Lower lobe of right lung (tissue), 2 donors: ENCODE measurements at regions not wholly inside any gene's neighbourhood (a gene's known extent, or its start where the extent isn't known, plus 50 kb on each side); places are given as distances from the start of the nearest gene placed in this dataset.
A peak's percentile ranks its signal among the peaks of the same experiment; 100 is the strongest.

Experiments used
- ATAC-seq, 2 donors: fragments of 200-7000 bp; cut with Tn5 transposase; one replicate each; pipeline ENCODE4 v1.9.1; 2020 to 2022; ENCODE audit warnings: mild to moderate bottlenecking in 2 of 2, moderate library complexity in 2 of 2
- DNase-seq: peaks from one replicate; pipeline ENCODE4 v3.0.0-alpha.2; 2020
- H3K27ac ChIP-seq: fragments of 200-600 bp; one replicate; pipeline ENCODE4 v1.8.0; 2022
- H3K27me3 ChIP-seq: fragments of 200-600 bp; one replicate; pipeline ENCODE4 v1.8.0; 2022; ENCODE audit warnings: low read depth
- H3K36me3 ChIP-seq: fragments of 200-600 bp; one replicate; pipeline ENCODE4 v1.8.0; 2022; ENCODE audit warnings: mild to moderate bottlenecking
- H3K4me1 ChIP-seq: fragments of 200-600 bp; one replicate; pipeline ENCODE4 v1.8.0; 2022
- H3K4me3 ChIP-seq: fragments of 200-600 bp; one replicate; pipeline ENCODE4 v1.8.0; 2022; ENCODE audit warnings: mild to moderate bottlenecking
- H3K9me3 ChIP-seq: fragments of 200-600 bp; one replicate; pipeline ENCODE4 v1.8.0; 2022
- CTCF ChIP-seq: fragments of 200-600 bp; IDR thresholded peaks from one replicate; pipeline ENCODE4 v1.8.0; 2022; ENCODE audit warnings: antibody characterized with exemption, mild to moderate bottlenecking
- intact Hi-C: fragments of 100-400 bp; cut with DNase I; formaldehyde crosslinking; loops from one replicate; pipeline ENCODE4 v1.11.0; 2022
- donor health status: DM: no; HTN: yes; CAD: no; lungs with severe emphysema.

- ATAC-seq = no peak
- intact Hi-C loops = no loop called here
- H3K4me3 ChIP-seq = no peak overlapping the region
- TF ChIP-seq CTCF = no peak
- no peaks in the 10 kb centered on the region for H3K4me1 ChIP-seq
- no peaks in the 10 kb centered on the region for H3K27me3 ChIP-seq
- DNase-seq = no peak
- no peak overlapping the region for H3K27ac ChIP-seq
- no peaks in the 10 kb centered on the region for H3K9me3 ChIP-seq
- no peaks in the 10 kb centered on the region for H3K36me3 ChIP-seq
Measured at GRCh38 chr5:77569409-77569808, 69.1 kb downstream of the OTP start.

GRCh38 chr5:77568555-77568954 is 70.0 kb downstream of the OTP start:
- ATAC-seq (no peak), DNase-seq (no peak)
- no peaks in the 10 kb centered on the region for H3K9me3 ChIP-seq
- no peak for TF ChIP-seq CTCF
- H3K27me3 ChIP-seq = no peaks in the 10 kb centered on the region
- H3K4me1 ChIP-seq = no peaks in the 10 kb centered on the region
- intact Hi-C loops = no loop called here
- no peak overlapping the region for H3K4me3 ChIP-seq
- no peak overlapping the region for H3K27ac ChIP-seq
- H3K36me3 ChIP-seq = no peaks in the 10 kb centered on the region

GRCh38 chr5:77568082-77568481 is 70.4 kb downstream of the OTP start:
- intact Hi-C loops = no loop called here
- H3K36me3 ChIP-seq = no peaks in the 10 kb centered on the region
- no peaks in the 10 kb centered on the region for H3K27me3 ChIP-seq
- no peak for DNase-seq
- ATAC-seq = no peak
- H3K27ac ChIP-seq = no peak overlapping the region
- TF ChIP-seq CTCF = no peak
- H3K4me3 ChIP-seq = no peak overlapping the region
- no peaks in the 10 kb centered on the region for H3K4me1 ChIP-seq
- H3K9me3 ChIP-seq = no peaks in the 10 kb centered on the region

GRCh38 chr5:77563475-77563874 is 71.4 kb upstream of the WDR41 start:
- TF ChIP-seq CTCF = no peak
- DNase-seq (no peak), ATAC-seq (no peak)
- intact Hi-C loops = no loop called here
- Histone ChIP-seq H3K36me3 (no peaks in the 10 kb centered on the region), H3K27ac (no peak overlapping the region), H3K27me3 (no peaks in the 10 kb centered on the region), H3K4me1 (no peaks in the 10 kb centered on the region), H3K9me3 (no peaks in the 10 kb centered on the region), H3K4me3 (no peak overlapping the region)

- no peak for ATAC-seq
- Histone ChIP-seq H3K4me3 (no peak overlapping the region), H3K9me3 (no peaks in the 10 kb centered on the region), H3K27me3 (no peaks in the 10 kb centered on the region), H3K4me1 (no peaks in the 10 kb centered on the region), H3K27ac (no peak overlapping the region), H3K36me3 (no peaks in the 10 kb centered on the region)
- no peak for DNase-seq
- intact Hi-C loops = no loop called here
- no peak for TF ChIP-seq CTCF
Measured at GRCh38 chr5:77561965-77562364, 69.8 kb upstream of the WDR41 start.

GRCh38 chr5:77560677-77561263 is 68.7 kb upstream of the WDR41 start:
- DNase-seq (no peak), ATAC-seq (no peak)
- H3K4me1 ChIP-seq = no peaks in the 10 kb centered on the region
- no peak overlapping the region for H3K27ac ChIP-seq
- TF ChIP-seq CTCF = peak; percentile 55
- H3K9me3 ChIP-seq = no peaks in the 10 kb centered on the region
- intact Hi-C loops = no loop called here
- no peaks in the 10 kb centered on the region for H3K36me3 ChIP-seq
- no peaks in the 10 kb centered on the region for H3K27me3 ChIP-seq
- no peak overlapping the region for H3K4me3 ChIP-seq
